ENCODE measurements at regions not wholly inside any gene's neighbourhood (a gene's known extent, or its start where the extent isn't known, plus 50 kb on each side); places are given as distances from the start of the nearest gene placed in this dataset.
"Not testable (repeated sequence)": the region's sequence is repeated elsewhere in the genome, so short reads cannot be mapped to it uniquely, and the experiment has no call there.

GRCh38 chr7:19919261-19920095 lies 146.1 kb upstream of the TMEM196 start:
- H3K4me3 ChIP-seq (ENCODE audit: low read depth, low read length) = no peak overlapping the region
- no peak for DNase-seq (ENCODE audit: low read depth)
- TF ChIP-seq, protein P1, sequence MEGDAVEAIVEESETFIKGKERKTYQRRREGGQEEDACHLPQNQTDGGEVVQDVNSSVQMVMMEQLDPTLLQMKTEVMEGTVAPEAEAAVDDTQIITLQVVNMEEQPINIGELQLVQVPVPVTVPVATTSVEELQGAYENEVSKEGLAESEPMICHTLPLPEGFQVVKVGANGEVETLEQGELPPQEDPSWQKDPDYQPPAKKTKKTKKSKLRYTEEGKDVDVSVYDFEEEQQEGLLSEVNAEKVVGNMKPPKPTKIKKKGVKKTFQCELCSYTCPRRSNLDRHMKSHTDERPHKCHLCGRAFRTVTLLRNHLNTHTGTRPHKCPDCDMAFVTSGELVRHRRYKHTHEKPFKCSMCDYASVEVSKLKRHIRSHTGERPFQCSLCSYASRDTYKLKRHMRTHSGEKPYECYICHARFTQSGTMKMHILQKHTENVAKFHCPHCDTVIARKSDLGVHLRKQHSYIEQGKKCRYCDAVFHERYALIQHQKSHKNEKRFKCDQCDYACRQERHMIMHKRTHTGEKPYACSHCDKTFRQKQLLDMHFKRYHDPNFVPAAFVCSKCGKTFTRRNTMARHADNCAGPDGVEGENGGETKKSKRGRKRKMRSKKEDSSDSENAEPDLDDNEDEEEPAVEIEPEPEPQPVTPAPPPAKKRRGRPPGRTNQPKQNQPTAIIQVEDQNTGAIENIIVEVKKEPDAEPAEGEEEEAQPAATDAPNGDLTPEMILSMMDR (IDR thresholded peaks at IDR 0.05; ENCODE audit: insufficient read depth, low read depth, low read length, missing control alignments) = no peak

DNA sequence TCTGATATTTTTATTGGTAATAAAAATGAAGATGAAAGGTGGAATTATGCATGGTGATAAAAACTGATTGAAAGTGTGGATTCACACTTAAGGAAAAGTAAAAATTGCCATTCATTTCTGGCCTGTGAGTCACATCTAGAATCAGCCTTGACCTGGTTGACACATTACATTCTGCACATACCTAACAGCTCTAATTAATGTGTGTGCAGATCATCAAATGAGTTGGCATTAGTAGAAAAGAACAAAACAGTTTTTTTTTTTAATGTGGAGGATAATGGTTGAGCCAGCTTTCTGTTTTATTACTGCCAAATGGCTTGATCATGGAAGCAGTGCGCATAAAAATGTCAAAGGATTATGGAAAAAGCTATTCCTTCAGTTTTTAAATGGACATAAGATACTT lies 142.6 kb upstream of the TMEM196 start:
- TF ChIP-seq, protein P1 (IDR thresholded peaks at IDR 0.05; ENCODE audit: insufficient read depth, low read depth, low read length, missing control alignments) = no peak
- DNase-seq (ENCODE audit: low read depth) = no peak
- no peak overlapping the region for H3K4me3 ChIP-seq (ENCODE audit: low read depth, low read length)

GRCh38 chr7:19915596-19915995 lies 142.2 kb upstream of the TMEM196 start:
- H3K4me3 ChIP-seq (ENCODE audit: low read depth, low read length) = no peak overlapping the region
- TF ChIP-seq, protein P1 (IDR thresholded peaks at IDR 0.05; ENCODE audit: insufficient read depth, low read depth, low read length, missing control alignments) = no peak
- DNase-seq (ENCODE audit: low read depth) = no peak

DNA sequence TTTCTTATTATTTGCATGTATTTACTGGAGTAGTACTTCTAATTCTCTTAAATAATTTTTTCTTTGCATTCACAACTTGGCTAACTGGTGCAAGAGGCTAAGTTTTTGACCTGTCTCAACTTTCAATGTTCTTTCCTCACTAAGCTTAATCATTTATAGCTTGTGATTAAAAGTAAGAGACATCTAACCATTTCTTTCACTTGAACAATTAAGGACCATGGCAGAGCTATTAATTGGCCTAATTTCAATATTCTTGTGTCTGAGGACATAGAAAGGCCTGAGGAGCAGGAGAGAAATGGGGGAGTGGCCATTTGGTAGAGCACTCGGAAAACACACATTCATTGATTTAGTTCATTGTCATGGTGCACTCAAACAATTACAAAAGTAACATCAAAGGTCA lies 141.4 kb upstream of the TMEM196 start:
- TF ChIP-seq, protein P1 (IDR thresholded peaks at IDR 0.05; ENCODE audit: insufficient read depth, low read depth, low read length, missing control alignments) = no peak
- no peak overlapping the region for H3K4me3 ChIP-seq (ENCODE audit: low read depth, low read length)
- no peak for DNase-seq (ENCODE audit: low read depth)

GRCh38 chr7:19900118-19900517 lies 126.7 kb upstream of the TMEM196 start:
- TF ChIP-seq, protein P1 (IDR thresholded peaks at IDR 0.05; ENCODE audit: insufficient read depth, low read depth, low read length, missing control alignments) = no peak
- DNase-seq (ENCODE audit: low read depth) = no peak
- no peak overlapping the region for H3K4me3 ChIP-seq (ENCODE audit: low read depth, low read length)

DNA sequence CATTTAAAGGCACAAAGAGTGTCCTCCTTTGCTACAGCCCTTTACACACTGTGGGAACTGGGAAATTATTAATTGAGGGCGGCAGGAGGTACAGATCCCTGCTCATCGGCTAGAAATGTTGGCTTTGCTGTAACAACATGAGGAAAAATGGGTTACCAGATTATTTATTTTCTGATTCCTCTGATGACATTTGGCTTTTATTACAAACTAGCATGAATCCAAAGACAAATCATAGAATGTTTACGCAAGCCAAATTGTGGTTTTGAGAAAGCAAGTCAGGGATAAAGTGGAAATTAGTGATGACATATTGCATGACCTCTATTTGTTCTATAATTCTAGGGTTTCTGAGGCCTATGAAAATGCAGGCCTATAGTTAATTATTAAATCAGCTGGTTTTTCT lies 126.1 kb upstream of the TMEM196 start:
- no peak overlapping the region for H3K4me3 ChIP-seq (ENCODE audit: low read depth, low read length)
- DNase-seq (ENCODE audit: low read depth) = no peak
- TF ChIP-seq, protein P1 (IDR thresholded peaks at IDR 0.05; ENCODE audit: insufficient read depth, low read depth, low read length, missing control alignments) = no peak

DNA sequence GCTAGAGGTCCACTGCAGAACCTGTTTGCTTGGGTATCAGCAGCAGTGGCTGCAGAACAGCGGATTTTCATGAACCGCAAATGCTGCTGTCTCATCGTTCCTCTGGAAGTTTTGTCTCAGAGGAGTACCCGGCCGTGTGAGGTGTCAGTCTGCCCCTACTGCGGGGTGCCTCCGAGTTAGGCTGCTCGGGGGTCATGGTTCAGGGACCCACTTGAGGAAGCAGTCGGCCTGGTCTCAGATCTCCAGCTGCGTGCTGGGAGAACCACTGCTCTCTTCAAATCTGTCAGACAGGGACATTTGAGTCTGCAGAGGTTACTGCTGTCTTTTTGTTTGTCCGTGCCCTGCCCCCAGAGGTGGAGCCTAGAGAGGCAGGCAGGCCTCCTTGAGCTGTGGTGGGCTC lies 109.5 kb upstream of the TMEM196 start:
- H3K4me3 ChIP-seq (ENCODE audit: low read depth, low read length) = not testable (repeated sequence)

More for the DNA sequence above, 109.5 kb upstream of the TMEM196 start:
- DNase-seq (ENCODE audit: low read depth) = not testable (repeated sequence)

Measured in GM12865 (cell line).